K562 (cell line): ENCODE measurements at regions not wholly inside any gene's neighbourhood (a gene's known extent, or its start where the extent isn't known, plus 50 kb on each side); places are given as distances from the start of the nearest gene placed in this dataset.

Experiments
- ATAC-seq: fragments of 200-7000 bp; cut with Tn5 transposase; 3 replicates; pipeline ENCODE4 v1.9.1; 2020; ENCODE audit warnings: moderate library complexity
- BruUV-seq: library from RNA; stranded (reverse); fragments of 400-500 nt; replicated peaks from 2 replicates; lab custom pipeline; 2021; lab: Mats Ljungman, UMichigan
- CTCF ChIA-PET: fragments of 300-600 bp; formaldehyde crosslinking; extraction: SDS; loops from one replicate; lab custom pipeline; 2021; ENCODE audit warnings: low intra/inter-chr PET ratio; lab: Yijun Ruan, JAX
- POLR2A ChIA-PET: fragments of 300-600, 350-650 bp; sonication (Branson Sonifier 250); formaldehyde crosslinking; extraction: SDS; loops from one replicate; lab custom pipeline; 2021; ENCODE audit warnings: antibody characterized with exemption, inconsistent platforms; lab: Yijun Ruan, JAX
- DNase-seq, 4 experiments: peaks; one replicate each; pipeline versions ENCODE4 v3.0.0 to v3.0.0-alpha.2; 2011 to 2018; ENCODE audit warnings: low spot score in 3 of 4, mixed read lengths in 3 of 4; ENCODE audit errors: extremely low read depth in 1 of 4
- FAIRE-seq: peaks from 2 replicates; lab custom pipeline; 2011; peaks lifted over from hg19 to GRCh38; lab: Jason Lieb, UNC
- H2AFZ ChIP-seq: 2 replicates; pipeline ENCODE4 v1.6.0; 2011; ENCODE audit warnings: low read depth, low read length, control low read depth, inconsistent platforms
- H3K27ac ChIP-seq: fragments of 200-600 bp; 3 replicates; pipeline ENCODE4 v1.8.0; 2011; ENCODE audit warnings: low read depth, mild to moderate bottlenecking, control low read depth, inconsistent platforms, low read length, moderate library complexity, mixed read lengths; ENCODE audit errors: extremely low read depth
- H3K27me3 ChIP-seq, 2 experiments: fragments of 300-600 bp in 1 of 2; 2 replicates in 1 of 2; 3 replicates in 1 of 2; pipeline versions ENCODE4 v1.6.0 to v1.8.0; 2011; ENCODE audit warnings: inconsistent platforms in 2 of 2, low read length in 2 of 2, mild to moderate bottlenecking in 1 of 2, mixed read lengths in 1 of 2, moderate library complexity in 1 of 2; ENCODE audit not compliant: control insufficient read depth in 2 of 2, insufficient read depth in 2 of 2
- H3K36me3 ChIP-seq: fragments of 300-600 bp; 3 replicates; pipeline ENCODE4 v1.8.0; 2011; ENCODE audit warnings: mild to moderate bottlenecking, low read length, inconsistent platforms; ENCODE audit not compliant: control insufficient read depth, insufficient read depth
- H3K4me1 ChIP-seq, 2 experiments: fragments of 200-600 bp in 1 of 2; replicated peaks in 1 of 2; 2 replicates in 1 of 2; 3 replicates in 1 of 2; pipeline versions ENCODE4 v1.5.1 to v1.8.0; 2011; ENCODE audit warnings: inconsistent platforms in 2 of 2, low read length in 2 of 2, mild to moderate bottlenecking in 1 of 2, mixed read lengths in 1 of 2, moderate library complexity in 1 of 2; ENCODE audit not compliant: control insufficient read depth in 2 of 2, insufficient read depth in 2 of 2
- H3K4me2 ChIP-seq: 2 replicates; pipeline ENCODE4 v1.6.1; 2011; ENCODE audit warnings: low read length, control low read depth, inconsistent platforms, mixed read lengths; ENCODE audit not compliant: insufficient read depth
- H3K4me3 ChIP-seq: fragments of 200-600 bp; sonication (generic), shearing (Covaris generic); 2 replicates; pipeline ENCODE4 v1.5.1; 2016; ENCODE audit warnings: control low read depth, inconsistent platforms
- H3K79me2 ChIP-seq: fragments of 200-600 bp; 3 replicates; pipeline ENCODE4 v1.8.0; 2011; ENCODE audit warnings: low read length, inconsistent platforms; ENCODE audit not compliant: control insufficient read depth, insufficient read depth
- H3K9ac ChIP-seq, 2 experiments: 2 replicates each; pipeline versions ENCODE4 v1.6.0 to v1.6.1; 2011; ENCODE audit warnings: low read depth in 2 of 2, low read length in 2 of 2, control low read depth in 1 of 2, inconsistent platforms in 1 of 2, mild to moderate bottlenecking in 1 of 2, mixed read lengths in 1 of 2; ENCODE audit not compliant: insufficient read depth in 1 of 2
- H3K9me1 ChIP-seq: one replicate; pipeline ENCODE4 v1.6.0; 2011; ENCODE audit warnings: inconsistent platforms, mild to moderate bottlenecking, low read length, moderate library complexity; ENCODE audit not compliant: control insufficient read depth, insufficient read depth
- H3K9me3 ChIP-seq: replicated peaks from 2 replicates; pipeline ENCODE4 v1.5.1; 2011; ENCODE audit warnings: low read depth, low read length, inconsistent platforms; ENCODE audit not compliant: control insufficient read depth, insufficient read depth
- H4K20me1 ChIP-seq: replicated peaks from 2 replicates; pipeline ENCODE4 v1.6.1; 2011; ENCODE audit warnings: low read length, inconsistent platforms, mixed read lengths; ENCODE audit not compliant: control insufficient read depth, insufficient read depth
- ADNP ChIP-seq: fragments of 200-800 bp; sonication (Bioruptor generic); IDR thresholded peaks from 2 replicates; pipeline ENCODE4 v1.6.1; 2016; ENCODE audit warnings: missing genetic modification characterization, missing compliant biosample characterization
- SAFB2 ChIP-seq: fragments of 200-400 bp; formaldehyde crosslinking; IDR thresholded peaks from 2 replicates; pipeline ENCODE4 v1.6.1; 2018; ENCODE audit warnings: borderline replicate concordance, low read length, low read depth, moderate library complexity; ENCODE audit not compliant: severe bottlenecking
- SIN3A ChIP-seq, 2 experiments: fragments of 150-350 bp in 1 of 2; IDR thresholded peaks; 2 replicates each; pipeline ENCODE4 v1.6.1; 2011 to 2016; ENCODE audit warnings: borderline replicate concordance in 2 of 2, low read depth in 2 of 2, low read length in 2 of 2, mild to moderate bottlenecking in 2 of 2, moderate library complexity in 2 of 2; ENCODE audit not compliant: control insufficient read depth in 1 of 2
- TAL1 ChIP-seq: fragments of 450-650 bp; IDR thresholded peaks from 2 replicates; pipeline ENCODE4 v1.6.1; 2016; ENCODE audit warnings: mild to moderate bottlenecking
- TCF7 ChIP-seq: sonication (generic); IDR thresholded peaks from 2 replicates; pipeline ENCODE4 v1.6.1; 2016; ENCODE audit warnings: antibody characterized with exemption, borderline replicate concordance
- ZNF436 ChIP-seq: fragments of 250-450, 450-650 bp; sonication (Bioruptor Pico); formaldehyde crosslinking; IDR thresholded peaks from 2 replicates; pipeline ENCODE4 v1.7.0; 2020; ENCODE audit warnings: mild to moderate bottlenecking
- ZNF766 ChIP-seq: fragments of 200-800 bp; sonication (Bioruptor generic); conservative IDR thresholded peaks from 2 replicates; pipeline ENCODE4 v1.6.1; 2016; ENCODE audit warnings: missing genetic modification characterization, missing compliant biosample characterization
- ZNF780A ChIP-seq: fragments of 250-450 bp; sonication (Bioruptor Pico); IDR thresholded peaks from 2 replicates; pipeline ENCODE4 v1.5.0; 2021; ENCODE audit warnings: mild to moderate bottlenecking
- WGBS: fragments of 100-300 bp; shearing (Covaris generic); methylation state at CpG from one replicate; pipeline ENCODE4 v1.1.6; 2016; ENCODE audit warnings: low coverage, mixed read lengths; ENCODE audit not compliant: insufficient coverage; ENCODE audit errors: missing lambda C conversion rate; 5-methylcytosine and 5-hydroxymethylcytosine counted together
- in situ Hi-C: fragments of 300-500 bp; cut with MboI; formaldehyde crosslinking; loops from 4 replicates; pipeline ENCODE4 v1.15.0; 2018; ENCODE audit warnings: inconsistent platforms, mixed read lengths
- intact Hi-C: fragments of 100-400 bp; cut with micrococcal nuclease; formaldehyde crosslinking; loops from 2 replicates; pipeline ENCODE4 v1.14.2; 2022
- TF ChIP-seq, protein P1 (sequence below), 2 experiments: fragments of 450-650 bp in 1 of 2; sonication (generic) in 1 of 2; formaldehyde crosslinking; conservative IDR thresholded peaks; 2 replicates each; pipeline versions ENCODE4 v1.4.0 to v1.8.1; 2020 to 2022; ENCODE audit warnings: mild to moderate bottlenecking in 1 of 2, missing genetic modification reagents in 1 of 2

DNA sequence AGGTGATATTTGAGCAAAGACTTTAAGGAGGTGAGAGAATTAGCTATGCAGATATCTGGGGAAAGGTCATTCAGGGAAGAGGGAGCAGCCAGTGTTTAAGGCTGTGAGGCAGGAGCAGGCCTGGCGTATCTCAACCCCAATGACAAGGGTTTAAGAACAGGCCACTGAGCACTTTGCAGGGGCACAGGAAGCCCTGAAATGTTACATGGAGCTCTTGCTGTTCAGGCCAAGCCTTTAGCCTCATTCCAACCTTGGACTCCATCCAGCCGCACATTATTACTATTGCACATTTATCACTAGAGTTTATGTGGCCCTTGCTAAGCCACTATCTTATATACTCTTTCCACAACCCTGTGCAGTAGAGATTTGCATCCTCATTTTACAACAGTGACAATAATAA is 114.0 kb downstream of the EFNB1 start:
- Histone ChIP-seq H3K9ac (no peak overlapping the region), H3K4me2 (no peak overlapping the region), H4K20me1 (no peaks in the 10 kb centered on the region), H3K79me2 (no peaks in the 10 kb centered on the region), H3K36me3 (no peaks in the 10 kb centered on the region)
- FAIRE-seq = no peak
- no peak for TF ChIP-seq ZNF780A (CRISPR knock-in tag)
- no peak for TF ChIP-seq TAL1
- no peak for TF ChIP-seq SAFB2
- no peak for TF ChIP-seq ADNP
- no peak for TF ChIP-seq TCF7
- TF ChIP-seq SIN3A (IDR thresholded peaks at IDR 0.05; ENCODE audit: borderline replicate concordance in 2 of 2, control insufficient read depth in 1 of 2, low read depth in 2 of 2, low read length in 2 of 2) = no peak
- TF ChIP-seq, all 486 proteins: peak for 0
- in situ Hi-C loops = no loop called here
- intact Hi-C loops = no loop called here
- ATAC-seq (no peak), DNase-seq (peak in 2 of 4 experiments; percentile 1)
- Histone ChIP-seq H3K9me1 (no peaks in the 10 kb centered on the region), H3K9me3 (no peaks in the 10 kb centered on the region), H3K4me3 (no peak overlapping the region), H3K27me3 (no peaks in the 10 kb centered on the region), H3K4me1 (no peaks in the 10 kb centered on the region; a peak in 1 of 5 replicates), H3K27ac (no peak overlapping the region), H2AFZ (no peak overlapping the region)
- ChIA-PET CTCF (no interaction called here), POLR2A (no interaction called here)
- 30% methylated on average over 2 of the region's 2 CpGs for WGBS
- BruUV-seq = no TSS peak

DNA sequence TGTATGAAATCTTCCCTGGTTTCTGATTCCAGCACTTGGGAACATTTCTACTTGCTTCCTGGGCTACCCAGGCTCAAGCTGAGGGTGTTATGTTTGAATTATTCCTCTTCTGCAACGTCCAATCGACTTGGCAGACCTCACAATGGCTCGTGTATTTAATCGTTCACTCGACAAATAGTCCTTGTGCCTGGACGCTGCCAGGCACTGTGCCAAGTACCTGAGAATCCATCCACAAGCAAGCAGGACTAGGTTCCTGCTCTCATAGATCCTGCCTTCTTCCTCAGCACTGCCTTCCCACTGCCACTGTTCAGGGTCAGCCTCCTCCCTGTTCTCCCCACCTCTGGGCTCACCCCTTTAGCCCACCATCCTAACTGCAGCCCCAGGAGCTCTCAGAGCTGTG is 113.3 kb downstream of the EFNB1 start:
- FAIRE-seq = no peak
- H3K27ac ChIP-seq = no peak overlapping the region

More for the DNA sequence above, 113.3 kb downstream of the EFNB1 start:
- WGBS = 4% methylated on average over 6 of the region's 6 CpGs
- POLR2A ChIA-PET = interaction anchor here (0.5 kb wide), 1 partner anchor 223 kb away, joined by 3 read pairs; the partner anchor contains the start of gene PJA1
- BruUV-seq = no TSS peak
- ATAC-seq (no peak), DNase-seq (peak in 1 of 4 experiments; percentile 0)
- no peak overlapping the region for H2AFZ ChIP-seq
- no peak overlapping the region for H3K9ac ChIP-seq
- H3K4me1 ChIP-seq = no peaks in the 10 kb centered on the region; a peak in 1 of 5 replicates
- H3K79me2 ChIP-seq = no peaks in the 10 kb centered on the region
- TF ChIP-seq, protein P1, sequence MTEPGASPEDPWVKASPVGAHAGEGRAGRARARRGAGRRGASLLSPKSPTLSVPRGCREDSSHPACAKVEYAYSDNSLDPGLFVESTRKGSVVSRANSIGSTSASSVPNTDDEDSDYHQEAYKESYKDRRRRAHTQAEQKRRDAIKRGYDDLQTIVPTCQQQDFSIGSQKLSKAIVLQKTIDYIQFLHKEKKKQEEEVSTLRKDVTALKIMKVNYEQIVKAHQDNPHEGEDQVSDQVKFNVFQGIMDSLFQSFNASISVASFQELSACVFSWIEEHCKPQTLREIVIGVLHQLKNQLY (CRISPR knock-in tag; conservative IDR thresholded peaks at IDR 0.05) = no peak
- TF ChIP-seq ZNF436 (no peak), ZNF766 (CRISPR knock-in tag) (no peak)
- no peaks in the 10 kb centered on the region for H3K27me3 ChIP-seq
- CTCF ChIA-PET = no interaction called here
- no peak overlapping the region for H3K4me3 ChIP-seq
- no peaks in the 10 kb centered on the region for H3K9me3 ChIP-seq
- no peak overlapping the region for H3K4me2 ChIP-seq
- intact Hi-C loops (no loop called here), in situ Hi-C loops (no loop called here)
- no peaks in the 10 kb centered on the region for H3K36me3 ChIP-seq
- no peaks in the 10 kb centered on the region for H3K9me1 ChIP-seq
- H4K20me1 ChIP-seq = no peaks in the 10 kb centered on the region
